Hematopoietic multipotent progenitor cell treated with erythropoietin and hydrocortisone succinate and interleukin-3 and kit ligand, for 17 days (in vitro differentiated cells): ENCODE measurements at regions not wholly inside any gene's neighbourhood (a gene's known extent, or its start where the extent isn't known, plus 50 kb on each side); places are given as distances from the start of the nearest gene placed in this dataset.
A peak's percentile ranks its signal among the peaks of the same experiment; 100 is the strongest.
"Not testable (repeated sequence)": the region's sequence is repeated elsewhere in the genome, so short reads cannot be mapped to it uniquely, and the experiment has no call there.

Experiments used
- DNase-seq: peaks from one replicate; pipeline ENCODE4 v3.0.0-alpha.2; 2015; ENCODE audit warnings: low spot score

- DNase-seq: no peak
Observed at GRCh38 chr10:52599551-52600200, 172.9 kb downstream of the MBL2 start.

- not testable (repeated sequence) for DNase-seq
Observed at GRCh38 chr10:52604131-52604530, 168.5 kb downstream of the MBL2 start.

- no peak for DNase-seq
Observed at GRCh38 chr10:52609071-52609470, 163.5 kb downstream of the MBL2 start.

GRCh38 chr10:52609626-52610240 is 162.9 kb downstream of the MBL2 start:
- DNase-seq: no peak

GRCh38 chr10:52615331-52615730 is 157.3 kb downstream of the MBL2 start:
- no peak for DNase-seq

- no peak for DNase-seq
Observed at GRCh38 chr10:52615756-52616394, 156.7 kb downstream of the MBL2 start.

- DNase-seq: no peak
Observed at GRCh38 chr10:52616395-52616764, 156.2 kb downstream of the MBL2 start.

GRCh38 chr10:52617346-52617745 is 155.2 kb downstream of the MBL2 start:
- DNase-seq: no peak

GRCh38 chr10:52619052-52619451 is 153.5 kb downstream of the MBL2 start:
- no peak for DNase-seq

- DNase-seq: no peak
Observed at GRCh38 chr10:52621635-52622079, 150.9 kb downstream of the MBL2 start.

GRCh38 chr10:52623761-52624160 is 148.8 kb downstream of the MBL2 start:
- no peak for DNase-seq

GRCh38 chr10:52627279-52627678 is 145.3 kb downstream of the MBL2 start:
- no peak for DNase-seq

GRCh38 chr10:52631146-52631545 is 141.4 kb downstream of the MBL2 start:
- no peak for DNase-seq

GRCh38 chr10:52631648-52632047 is 140.9 kb downstream of the MBL2 start:
- no peak for DNase-seq

- no peak for DNase-seq
Observed at GRCh38 chr10:52632591-52632990, 140.0 kb downstream of the MBL2 start.

- DNase-seq: no peak
Observed at GRCh38 chr10:52633266-52633665, 139.3 kb downstream of the MBL2 start.

- no peak for DNase-seq
Observed at GRCh38 chr10:52635651-52636050, 136.9 kb downstream of the MBL2 start.

- DNase-seq: no peak
Observed at GRCh38 chr10:52636874-52637273, 135.7 kb downstream of the MBL2 start.

GRCh38 chr10:52637592-52637991 is 135.0 kb downstream of the MBL2 start:
- no peak for DNase-seq

- no peak for DNase-seq
Observed at GRCh38 chr10:52639652-52640051, 132.9 kb downstream of the MBL2 start.

- no peak for DNase-seq
Observed at GRCh38 chr10:52642208-52642607, 130.4 kb downstream of the MBL2 start.

- DNase-seq: peak; percentile 8
Observed at GRCh38 chr10:52644373-52645186, 128.0 kb downstream of the MBL2 start.
